ENCODE measurements at regions not wholly inside any gene's neighbourhood (a gene's known extent, or its start where the extent isn't known, plus 50 kb on each side); places are given as distances from the start of the nearest gene placed in this dataset.
"Not testable (repeated sequence)": the region's sequence is repeated elsewhere in the genome, so short reads cannot be mapped to it uniquely, and the experiment has no call there.

- DNase-seq = peak; percentile 13
These were observed 117.1 kb upstream of the SERF1B start for GRCh38 chr5:69907941-69908340.

GRCh38 chr5:69913771-69914170 lies 111.3 kb upstream of the SERF1B start:
- not testable (repeated sequence) for H3K4me3 Mint-ChIP-seq; H3K27ac Mint-ChIP-seq; H3K9me3 Mint-ChIP-seq; H3K36me3 Mint-ChIP-seq (ENCODE audit: low read depth); H3K27me3 Mint-ChIP-seq; H3K4me1 Mint-ChIP-seq (ENCODE audit: low read depth)
- peak; percentile 28 for DNase-seq

More at GRCh38 chr5:69907941-69908340, 117.1 kb upstream of the SERF1B start:
- H3K4me3 Mint-ChIP-seq; H3K9me3 Mint-ChIP-seq; H3K4me1 Mint-ChIP-seq (ENCODE audit: low read depth); H3K36me3 Mint-ChIP-seq (ENCODE audit: low read depth); H3K27me3 Mint-ChIP-seq; H3K27ac Mint-ChIP-seq: not testable (repeated sequence)
